COLO829 (cell line): ENCODE measurements at regions not wholly inside any gene's neighbourhood (a gene's known extent, or its start where the extent isn't known, plus 50 kb on each side); places are given as distances from the start of the nearest gene placed in this dataset.

ENCODE experiments used
- DNase-seq: peaks from one replicate; pipeline ENCODE4 v3.0.0; 2012; ENCODE audit warnings: low spot score

GRCh38 chr11:121740902-121741301 is 288.1 kb upstream of the SORL1-AS1 start:
- DNase-seq: no peak

- no peak for DNase-seq
Measured at GRCh38 chr11:121733858-121734257, 281.1 kb upstream of the SORL1-AS1 start.

GRCh38 chr11:121727942-121728341 is 275.2 kb upstream of the SORL1-AS1 start:
- DNase-seq: no peak

- peak; percentile 13 for DNase-seq
Measured at GRCh38 chr11:121723246-121723741, 270.5 kb upstream of the SORL1-AS1 start.

GRCh38 chr11:121722431-121723245 is 269.9 kb upstream of the SORL1-AS1 start:
- peak; percentile 87 for DNase-seq

GRCh38 chr11:121721961-121722360 is 269.2 kb upstream of the SORL1-AS1 start:
- DNase-seq: peak; percentile 66

- DNase-seq: no peak
Measured at GRCh38 chr11:121721448-121721847, 268.7 kb upstream of the SORL1-AS1 start.

DNA sequence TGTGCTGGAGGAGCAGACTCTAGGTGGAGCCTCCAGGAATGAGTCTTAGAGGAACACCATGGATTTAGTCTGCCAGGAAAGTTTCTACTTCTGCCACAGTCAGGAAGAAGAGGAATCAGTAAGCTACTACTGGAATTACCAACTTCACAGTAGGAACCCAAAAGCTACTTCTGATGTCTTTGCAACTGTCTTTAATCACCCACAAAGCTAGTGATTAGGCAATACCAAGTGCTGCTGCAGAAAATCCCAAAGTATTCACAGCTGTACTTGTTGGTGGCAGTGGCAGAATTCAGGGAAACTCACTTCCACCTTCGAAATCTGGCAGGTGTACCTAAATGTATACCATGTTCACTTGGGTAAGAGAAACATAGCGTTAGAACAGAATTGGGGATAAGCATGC is 264.5 kb upstream of the SORL1-AS1 start:
- no peak for DNase-seq

DNA sequence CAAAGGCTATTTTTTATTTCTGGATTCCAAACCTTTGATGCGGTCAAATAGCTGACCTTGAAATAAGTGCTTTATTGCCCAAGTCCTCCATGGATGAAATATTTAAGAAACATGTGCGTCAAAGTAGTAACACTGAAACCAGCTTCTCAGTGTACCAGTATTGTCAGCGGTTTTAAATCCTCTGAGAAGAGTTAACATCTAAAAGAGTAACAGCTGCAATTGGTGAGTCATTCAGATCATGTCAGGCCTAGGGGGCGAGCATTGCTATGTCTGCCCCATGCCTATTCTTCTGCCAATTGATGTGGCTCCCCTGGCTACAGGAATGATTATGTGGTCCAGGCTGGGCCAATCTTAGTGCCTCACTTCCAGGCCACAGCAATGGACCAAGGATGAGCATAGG is 263.3 kb upstream of the SORL1-AS1 start:
- no peak for DNase-seq

- DNase-seq: no peak
Measured at GRCh38 chr11:121715405-121715804, 262.6 kb upstream of the SORL1-AS1 start.

DNA sequence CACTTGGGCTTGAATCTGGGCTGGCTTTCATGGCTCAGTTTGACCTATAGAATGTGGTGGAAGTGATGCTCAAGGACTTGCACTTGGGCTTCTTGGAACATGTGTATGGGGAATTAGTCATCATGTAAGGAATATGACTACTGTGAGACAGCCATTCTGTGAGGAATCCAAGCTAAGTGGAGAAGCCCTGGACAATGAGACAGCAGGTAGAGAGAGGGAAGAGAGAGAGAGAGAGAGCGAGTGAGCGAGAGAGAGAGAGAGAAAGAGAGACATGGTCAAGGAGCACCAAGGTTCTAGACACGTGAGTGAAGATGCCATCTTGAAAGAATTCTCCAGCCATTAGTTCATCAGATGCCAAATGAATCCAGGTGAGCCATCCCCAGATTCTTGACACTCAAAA is 261.6 kb upstream of the SORL1-AS1 start:
- no peak for DNase-seq

DNA sequence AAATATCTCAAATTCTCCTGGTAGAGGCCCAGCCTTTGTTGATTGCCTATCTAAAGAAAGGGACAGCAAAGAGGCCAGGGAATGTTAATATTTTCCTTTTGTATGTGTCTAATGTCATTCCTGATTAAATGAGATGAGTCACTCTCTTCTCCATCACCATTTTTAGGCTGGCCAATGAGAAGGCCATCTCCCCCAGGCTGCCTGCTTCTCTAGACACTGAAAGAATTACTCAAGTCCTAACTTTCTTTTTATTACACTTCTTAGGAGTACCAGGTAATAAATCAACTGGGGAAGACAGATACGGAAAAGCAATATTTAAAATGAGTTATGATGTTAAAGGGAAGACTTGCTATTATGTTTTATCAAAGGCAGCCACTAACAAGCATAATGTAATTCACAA is 259.2 kb upstream of the SORL1-AS1 start:
- DNase-seq: no peak

- DNase-seq: no peak
Measured at GRCh38 chr11:121711236-121711635, 258.5 kb upstream of the SORL1-AS1 start.

DNA sequence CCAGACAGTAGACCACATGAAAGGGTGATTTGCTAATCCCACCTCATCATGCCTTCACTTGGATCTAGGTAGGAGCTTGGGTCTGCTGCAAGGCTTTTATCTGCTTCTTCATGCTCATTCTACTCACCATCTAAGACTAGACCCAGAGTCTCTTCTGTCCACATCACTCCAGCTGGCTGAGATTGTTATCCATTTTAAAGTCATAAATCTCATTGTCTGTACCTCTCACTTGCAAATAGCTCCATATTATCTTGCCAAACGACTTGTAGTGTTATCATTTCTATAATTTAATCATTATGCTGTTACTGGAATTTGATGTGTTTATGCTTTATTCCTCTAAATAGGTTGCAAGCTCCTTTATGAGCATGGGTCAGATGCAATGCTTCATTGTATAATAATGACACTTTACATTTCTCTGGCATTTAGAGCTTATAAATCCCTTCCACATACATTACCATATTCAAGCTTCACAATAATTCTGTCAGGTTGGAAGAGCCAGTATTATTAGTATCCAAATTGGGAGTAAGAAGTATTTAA is 254.2 kb upstream of the SORL1-AS1 start:
- DNase-seq: no peak

- DNase-seq: no peak
Measured at GRCh38 chr11:121703201-121703600, 250.4 kb upstream of the SORL1-AS1 start.

GRCh38 chr11:121700968-121701367 is 248.2 kb upstream of the SORL1-AS1 start:
- no peak for DNase-seq

- DNase-seq: no peak
Measured at GRCh38 chr11:121699801-121700200, 247.0 kb upstream of the SORL1-AS1 start.

- DNase-seq: no peak
Measured at GRCh38 chr11:121696931-121697670, 244.3 kb upstream of the SORL1-AS1 start.

DNA sequence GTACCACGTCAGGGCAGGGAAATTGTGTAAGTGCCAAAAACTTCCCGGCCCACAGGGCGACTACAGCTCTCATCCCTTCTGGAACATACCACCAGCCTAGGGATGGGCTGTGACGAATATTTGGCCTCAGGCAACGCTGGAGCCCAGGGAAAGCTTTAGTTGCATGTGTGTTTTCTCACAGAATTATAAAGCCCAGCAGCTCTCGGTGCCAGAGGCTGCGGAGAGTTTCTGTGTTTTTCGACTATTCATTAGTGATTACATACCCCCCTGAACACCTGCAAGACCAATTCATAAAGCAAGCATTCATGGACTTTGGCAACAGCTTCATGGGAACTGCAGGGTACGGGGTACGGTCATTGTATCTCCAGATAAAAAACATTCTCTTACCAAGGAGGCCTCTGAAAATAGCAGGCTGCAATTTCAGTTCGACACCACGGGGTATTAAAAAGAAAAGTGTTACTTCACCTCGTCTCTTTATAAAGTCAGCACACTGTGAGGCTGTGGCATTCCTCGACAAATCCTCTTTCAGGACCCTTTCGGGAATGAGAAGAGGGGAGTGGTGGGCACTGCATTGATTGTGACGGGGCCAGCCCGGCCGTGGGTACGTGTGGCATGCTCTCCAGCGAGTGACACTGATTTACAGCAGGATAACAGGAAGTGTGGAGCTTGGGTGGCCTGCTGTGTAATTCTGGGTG is 243.6 kb upstream of the SORL1-AS1 start:
- DNase-seq: no peak

DNA sequence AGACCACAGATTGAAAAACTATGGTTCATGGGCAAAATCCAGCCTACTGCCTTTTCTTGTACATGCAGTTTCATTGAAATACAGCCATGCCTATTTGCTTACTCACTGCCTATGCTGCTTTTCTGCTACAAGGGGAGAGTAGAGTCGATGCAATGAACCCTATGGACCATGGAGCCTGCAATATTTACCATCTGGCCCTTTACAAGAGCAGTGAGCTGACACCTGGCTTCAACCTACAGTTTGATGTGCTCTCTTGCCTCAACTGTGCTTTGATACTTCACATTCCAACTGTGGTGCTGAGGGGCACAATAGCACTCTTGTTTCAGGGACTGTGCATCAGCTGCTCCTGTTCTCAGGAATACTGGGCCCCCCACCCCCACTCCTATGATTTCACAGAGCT is 239.5 kb upstream of the SORL1-AS1 start:
- no peak for DNase-seq

DNA sequence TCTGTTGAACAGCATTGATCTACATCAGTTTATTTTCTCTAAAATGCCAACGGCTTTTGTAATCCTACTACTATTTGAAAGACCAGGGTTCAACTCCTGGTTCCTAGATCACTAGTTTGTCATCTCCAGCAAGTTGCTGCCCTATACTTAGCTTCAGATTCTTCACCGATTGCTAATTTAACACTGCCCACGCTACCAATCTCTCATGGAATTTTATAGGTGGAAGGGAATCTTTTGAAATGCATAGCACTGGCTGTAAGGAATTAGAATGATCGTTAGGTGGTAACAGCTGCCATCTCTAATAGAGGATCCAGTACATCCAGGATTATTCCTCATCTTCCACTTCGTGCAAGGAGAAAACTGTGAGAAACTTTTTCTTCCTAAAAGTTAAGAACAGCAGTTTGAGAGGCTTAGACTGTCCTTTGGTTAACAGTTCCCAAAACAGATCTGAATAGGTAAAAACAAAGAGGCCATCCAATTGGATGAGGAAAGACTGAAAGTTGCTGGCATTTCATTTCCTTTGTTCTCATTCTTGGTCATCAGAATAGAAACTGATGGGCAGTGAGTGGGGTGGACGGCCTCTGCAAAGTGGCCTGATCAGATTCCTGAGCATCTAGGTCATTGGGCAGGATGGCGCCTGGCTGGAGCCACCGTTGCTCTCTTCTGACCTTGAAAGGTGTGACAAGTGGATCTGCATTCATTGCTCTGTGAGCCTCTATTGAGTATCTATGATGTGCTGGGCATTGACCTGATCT is 236.3 kb upstream of the SORL1-AS1 start:
- no peak for DNase-seq

- DNase-seq: no peak
Measured at GRCh38 chr11:121688055-121688491, 235.3 kb upstream of the SORL1-AS1 start.
